HCT116 (cell line): ENCODE measurements at regions not wholly inside any gene's neighbourhood (a gene's known extent, or its start where the extent isn't known, plus 50 kb on each side); places are given as distances from the start of the nearest gene placed in this dataset.

ENCODE experiments used
- ATAC-seq: fragments of 200-7000 bp; cut with Tn5 transposase; 2 replicates; pipeline ENCODE4 v1.9.1; 2020; ENCODE audit warnings: mild to moderate bottlenecking, moderate library complexity
- BruUV-seq: library from RNA; stranded (reverse); fragments of 400-500 nt; replicated peaks from 2 replicates; lab custom pipeline; 2021; lab: Mats Ljungman, UMichigan
- CTCF ChIA-PET: fragments of 300-600 bp; sonication (Branson Sonifier 250); formaldehyde crosslinking; loops from one replicate; lab custom pipeline; 2021; ENCODE audit warnings: antibody characterized with exemption; lab: Charles Lee
- POLR2A ChIA-PET: fragments of 300-600, 350-600 bp; sonication (Branson Sonifier 250); formaldehyde crosslinking; loops from one replicate; lab custom pipeline; 2021; ENCODE audit warnings: antibody characterized with exemption; lab: Charles Lee
- RAD21 ChIA-PET, 2 experiments: fragments of 300-600 bp; sonication (Branson Sonifier 250); formaldehyde crosslinking; loops; one replicate each; lab custom pipeline; 2023; ENCODE audit warnings: low total read pairs in 2 of 2; ENCODE audit not compliant: uncharacterized antibody in 2 of 2, unreplicated experiment in 2 of 2, low non-redundant PET in 1 of 2; lab: Charles Lee
- DNase-seq: peaks from one replicate; pipeline ENCODE4 v3.0.0-alpha.2; 2010; ENCODE audit warnings: low read depth, low spot score
- H2AFZ ChIP-seq: fragments of 200-600 bp; shearing (Covaris generic), sonication (generic); 2 replicates; pipeline ENCODE4 v1.6.1; 2017; ENCODE audit warnings: low read depth, mixed run types, mixed read lengths, antibody characterized with exemption, low read length; ENCODE audit not compliant: poor library complexity, severe bottlenecking
- H3K27ac ChIP-seq: 2 replicates; pipeline ENCODE4 v1.5.1; 2012; ENCODE audit warnings: low read depth, low read length
- H3K27me3 ChIP-seq: fragments of 200-600 bp; sonication (generic); 2 replicates; pipeline ENCODE4 v1.6.1; 2016; ENCODE audit warnings: mixed run types, low read length, mixed read lengths; ENCODE audit not compliant: insufficient read depth
- H3K36me3 ChIP-seq, 2 experiments: fragments of 200-500 bp in 1 of 2; fragments of 200-600 bp in 1 of 2; sonication (Bioruptor generic) in 1 of 2; sonication (generic) in 1 of 2; 2 replicates each; pipeline versions ENCODE4 v1.5.1 to v1.6.1; 2014 to 2016; ENCODE audit warnings: low read length in 2 of 2, inconsistent platforms in 1 of 2, mixed read lengths in 1 of 2, mixed run types in 1 of 2; ENCODE audit not compliant: insufficient read depth in 2 of 2, control insufficient read depth in 1 of 2
- H3K4me1 ChIP-seq, 2 experiments: fragments of 200-600 bp in 1 of 2; sonication (generic) in 1 of 2; 2 replicates each; pipeline versions ENCODE4 v1.5.1 to v1.6.1; 2012 to 2017; ENCODE audit warnings: low read length in 2 of 2, inconsistent platforms in 1 of 2, mild to moderate bottlenecking in 1 of 2, mixed read lengths in 1 of 2, mixed run types in 1 of 2, moderate library complexity in 1 of 2; ENCODE audit not compliant: insufficient read depth in 2 of 2, control insufficient read depth in 1 of 2
- H3K4me2 ChIP-seq: fragments of 200-600 bp; sonication (generic); 2 replicates; pipeline ENCODE4 v1.6.1; 2017; ENCODE audit warnings: mixed run types, low read length, mixed read lengths
- H3K4me3 ChIP-seq, 2 experiments: fragments of 200-600 bp in 1 of 2; sonication (generic) in 1 of 2; replicated peaks in 1 of 2; 2 replicates each; pipeline ENCODE4 v1.5.1; 2011 to 2016; ENCODE audit warnings: low read length in 2 of 2, control low read depth in 1 of 2, low read depth in 1 of 2, mild to moderate bottlenecking in 1 of 2, mixed read lengths in 1 of 2, mixed run types in 1 of 2
- H3K79me2 ChIP-seq: fragments of 200-600 bp; sonication (generic); 2 replicates; pipeline ENCODE4 v1.6.1; 2017; ENCODE audit warnings: mild to moderate bottlenecking, mixed run types, low read length, moderate library complexity, mixed read lengths; ENCODE audit not compliant: insufficient read depth
- H3K9ac ChIP-seq: fragments of 200-600 bp; sonication (generic); 2 replicates; pipeline ENCODE4 v1.6.1; 2016; ENCODE audit warnings: low read length, mixed read lengths
- H3K9me2 ChIP-seq: fragments of 200-600 bp; sonication (generic), shearing (Covaris generic); 2 replicates; pipeline ENCODE4 v1.6.1; 2017; ENCODE audit warnings: mixed run types, mild to moderate bottlenecking, moderate library complexity; ENCODE audit not compliant: insufficient read depth
- H3K9me3 ChIP-seq, 2 experiments: fragments of 200-500 bp in 1 of 2; fragments of 200-600 bp in 1 of 2; sonication (Bioruptor generic) in 1 of 2; sonication (generic) in 1 of 2; 2 replicates each; pipeline ENCODE4 v1.6.1; 2014 to 2017; ENCODE audit warnings: low read length in 2 of 2, mixed read lengths in 2 of 2, inconsistent platforms in 1 of 2, low read depth in 1 of 2, mild to moderate bottlenecking in 1 of 2, mixed run types in 1 of 2, moderate library complexity in 1 of 2; ENCODE audit not compliant: control insufficient read depth in 1 of 2, insufficient read depth in 1 of 2
- H4K20me1 ChIP-seq: fragments of 200-600 bp; sonication (generic), shearing (Covaris generic); 2 replicates; pipeline ENCODE4 v1.6.1; 2017; ENCODE audit warnings: mixed run types, mild to moderate bottlenecking, moderate library complexity; ENCODE audit not compliant: insufficient read depth
- CBX3 ChIP-seq: IDR thresholded peaks from 2 replicates; pipeline ENCODE4 v1.6.1; 2012; ENCODE audit warnings: low read depth
- CEBPB ChIP-seq: IDR thresholded peaks from 2 replicates; pipeline ENCODE4 v1.6.1; 2012; ENCODE audit warnings: low read depth
- EGR1 ChIP-seq: IDR thresholded peaks from 2 replicates; pipeline ENCODE4 v1.6.1; 2012; ENCODE audit warnings: low read depth
- EZH2 ChIP-seq: fragments of 200-600 bp; sonication (generic); IDR thresholded peaks from 2 replicates; pipeline ENCODE4 v1.6.1; 2017; ENCODE audit warnings: antibody characterized with exemption, mixed run types
- EZH2phosphoT487 ChIP-seq: fragments of 200-600 bp; IDR thresholded peaks from 2 replicates; pipeline ENCODE4 v1.6.1; 2018; ENCODE audit warnings: antibody characterized with exemption, borderline replicate concordance
- JUND ChIP-seq: IDR thresholded peaks from 2 replicates; pipeline ENCODE4 v1.6.1; 2012
- POLR2AphosphoS5 ChIP-seq: IDR thresholded peaks from 2 replicates; pipeline ENCODE4 v1.6.1; 2011; ENCODE audit warnings: mild to moderate bottlenecking, low read depth, low read length, moderate library complexity
- RAD21 ChIP-seq: IDR thresholded peaks from 2 replicates; pipeline ENCODE4 v1.6.1; 2012; ENCODE audit warnings: low read depth, mild to moderate bottlenecking
- SP1 ChIP-seq: IDR thresholded peaks from 2 replicates; pipeline ENCODE4 v1.6.1; 2012; ENCODE audit warnings: low read depth
- YY1 ChIP-seq: IDR thresholded peaks from 2 replicates; pipeline ENCODE4 v1.6.1; 2011; ENCODE audit warnings: low read length, low read depth, moderate library complexity, mild to moderate bottlenecking; ENCODE audit not compliant: insufficient replicate concordance; ENCODE audit errors: extremely low read depth
- ZNF274 ChIP-seq: fragments of 200-500 bp; sonication (Bioruptor generic); IDR thresholded peaks from 2 replicates; pipeline ENCODE4 v1.6.1; 2014; ENCODE audit warnings: mild to moderate bottlenecking, low read depth, low read length, inconsistent platforms
- intact Hi-C: fragments of 100-400 bp; cut with micrococcal nuclease; formaldehyde crosslinking; loops from 2 replicates; pipeline ENCODE4 v1.10.0; 2022
- TF ChIP-seq, protein P1 (sequence below), 3 experiments: fragments of 200-600 bp in 1 of 3; sonication (generic) in 1 of 3; IDR thresholded peaks in 2 of 3; conservative IDR thresholded peaks in 1 of 3; 2 replicates each; pipeline ENCODE4 v1.5.1; 2012 to 2017; ENCODE audit warnings: low read depth in 2 of 3, low read length in 2 of 3, antibody characterized with exemption in 1 of 3, borderline replicate concordance in 1 of 3, control low read depth in 1 of 3, mild to moderate bottlenecking in 1 of 3, mixed read lengths in 1 of 3, mixed run types in 1 of 3, moderate library complexity in 1 of 3; ENCODE audit not compliant: insufficient read depth in 1 of 3

DNA sequence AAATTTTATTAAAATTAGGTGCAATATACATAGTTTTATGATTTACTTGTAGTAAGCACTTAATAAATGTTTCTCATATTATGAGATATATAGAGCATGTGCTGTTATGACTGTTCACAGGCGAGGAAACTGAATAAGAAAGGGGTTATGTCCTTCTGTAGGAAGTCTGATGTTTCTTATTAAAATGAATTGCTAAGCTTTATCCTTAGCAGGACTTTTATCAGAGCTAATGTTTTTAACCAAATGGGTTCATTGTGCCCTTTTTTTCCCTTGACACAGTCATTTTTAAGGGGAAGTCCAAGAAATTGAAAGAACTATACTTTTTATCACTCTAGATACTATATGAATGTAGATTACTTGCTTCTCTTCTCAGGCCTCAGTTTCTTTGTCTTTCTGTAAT is 285.2 kb downstream of the PTPRC start:
- Histone ChIP-seq H3K9ac (no peak overlapping the region), H3K4me3 (no peak overlapping the region), H3K9me3 (no peaks in the 10 kb centered on the region), H3K4me2 (no peak overlapping the region), H3K27me3 (no peaks in the 10 kb centered on the region), H3K36me3 (no peaks in the 10 kb centered on the region), H3K79me2 (peaks cover 21% of the 10 kb centered on the region; the same call in 1 of the 2 replicates), H3K27ac (no peak overlapping the region), H4K20me1 (no peaks in the 10 kb centered on the region), H3K4me1 (peaks cover 3% of the 10 kb centered on the region in 2 experiments; a peak in 3 of 4 replicates), H3K9me2 (no peaks in the 10 kb centered on the region; the same call in 1 of the 2 replicates), H2AFZ (no peak overlapping the region)
- DNase-seq (no peak), ATAC-seq (no peak)
- no TSS peak for BruUV-seq
- TF ChIP-seq CBX3 (no peak), POLR2AphosphoS5 (no peak), ZNF274 (no peak), CEBPB (no peak), RAD21 (no peak), JUND (no peak), EZH2 (no peak), SP1 (no peak), YY1 (no peak), EGR1 (no peak), EZH2phosphoT487 (no peak)
- TF ChIP-seq, protein P1, sequence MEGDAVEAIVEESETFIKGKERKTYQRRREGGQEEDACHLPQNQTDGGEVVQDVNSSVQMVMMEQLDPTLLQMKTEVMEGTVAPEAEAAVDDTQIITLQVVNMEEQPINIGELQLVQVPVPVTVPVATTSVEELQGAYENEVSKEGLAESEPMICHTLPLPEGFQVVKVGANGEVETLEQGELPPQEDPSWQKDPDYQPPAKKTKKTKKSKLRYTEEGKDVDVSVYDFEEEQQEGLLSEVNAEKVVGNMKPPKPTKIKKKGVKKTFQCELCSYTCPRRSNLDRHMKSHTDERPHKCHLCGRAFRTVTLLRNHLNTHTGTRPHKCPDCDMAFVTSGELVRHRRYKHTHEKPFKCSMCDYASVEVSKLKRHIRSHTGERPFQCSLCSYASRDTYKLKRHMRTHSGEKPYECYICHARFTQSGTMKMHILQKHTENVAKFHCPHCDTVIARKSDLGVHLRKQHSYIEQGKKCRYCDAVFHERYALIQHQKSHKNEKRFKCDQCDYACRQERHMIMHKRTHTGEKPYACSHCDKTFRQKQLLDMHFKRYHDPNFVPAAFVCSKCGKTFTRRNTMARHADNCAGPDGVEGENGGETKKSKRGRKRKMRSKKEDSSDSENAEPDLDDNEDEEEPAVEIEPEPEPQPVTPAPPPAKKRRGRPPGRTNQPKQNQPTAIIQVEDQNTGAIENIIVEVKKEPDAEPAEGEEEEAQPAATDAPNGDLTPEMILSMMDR (IDR thresholded peaks at IDR 0.05 in 2 of 3, conservative IDR thresholded peaks at IDR 0.05 in 1 of 3; ENCODE audit: borderline replicate concordance in 1 of 3, insufficient read depth in 1 of 3, low read depth in 2 of 3, low read length in 2 of 3), result no peak
- ChIA-PET CTCF (no interaction called here), RAD21 (no interaction called here), POLR2A (no interaction called here)
- intact Hi-C loops, result no loop called here
